ENCODE measurements at regions not wholly inside any gene's neighbourhood (a gene's known extent, or its start where the extent isn't known, plus 50 kb on each side); places are given as distances from the start of the nearest gene placed in this dataset.

GRCh38 chr9:13857521-13857920 lies 456.4 kb downstream of the NFIB start:
- Histone ChIP-seq H3K9ac (ENCODE audit: insufficient read depth, low read depth, low read length) (no peak overlapping the region), H3K36me3 (replicated peaks in 1 of 2; ENCODE audit: control insufficient read depth in 1 of 2, insufficient read depth in 2 of 2, low read length in 2 of 2) (no peaks in the 10 kb centered on the region), H3K4me3 (replicated peaks in 1 of 3; ENCODE audit: insufficient read depth in 1 of 3, low read depth in 2 of 3, low read length in 3 of 3) (no peak overlapping the region), H3K9me3 (ENCODE audit: low read length) (no peaks in the 10 kb centered on the region), H4K20me1 (ENCODE audit: insufficient read depth, low read length) (no peaks in the 10 kb centered on the region), H3K4me2 (ENCODE audit: low read depth, low read length) (no peak overlapping the region), H3K27ac (ENCODE audit: extremely low read length, insufficient read depth, low read length) (no peak overlapping the region), H3K4me1 (ENCODE audit: insufficient read depth, low read length) (no peaks in the 10 kb centered on the region), H3K27me3 (ENCODE audit: control insufficient read depth in 1 of 2, insufficient read depth in 2 of 2, low read length in 2 of 2) (no peaks in the 10 kb centered on the region), H2AFZ (ENCODE audit: low read length) (no peak overlapping the region), H3K79me2 (ENCODE audit: insufficient read depth, low read length) (no peaks in the 10 kb centered on the region)
- ChIA-PET POLR2A (no interaction called here), CTCF (ENCODE audit: low intra/inter-chr PET ratio, low total read pairs) (no interaction called here)
- in situ Hi-C loops (cut with HindIII; ENCODE audit: extremely low pct_ligation_motif_present, low pct_unique_long_range_greater_than_20kb): no loop called here
- intact Hi-C loops (cut with micrococcal nuclease; ENCODE audit: unreplicated experiment): no loop called here
- no peak for FAIRE-seq
- no TSS peak for BruUV-seq (replicated peaks)
- TF ChIP-seq, protein P1, sequence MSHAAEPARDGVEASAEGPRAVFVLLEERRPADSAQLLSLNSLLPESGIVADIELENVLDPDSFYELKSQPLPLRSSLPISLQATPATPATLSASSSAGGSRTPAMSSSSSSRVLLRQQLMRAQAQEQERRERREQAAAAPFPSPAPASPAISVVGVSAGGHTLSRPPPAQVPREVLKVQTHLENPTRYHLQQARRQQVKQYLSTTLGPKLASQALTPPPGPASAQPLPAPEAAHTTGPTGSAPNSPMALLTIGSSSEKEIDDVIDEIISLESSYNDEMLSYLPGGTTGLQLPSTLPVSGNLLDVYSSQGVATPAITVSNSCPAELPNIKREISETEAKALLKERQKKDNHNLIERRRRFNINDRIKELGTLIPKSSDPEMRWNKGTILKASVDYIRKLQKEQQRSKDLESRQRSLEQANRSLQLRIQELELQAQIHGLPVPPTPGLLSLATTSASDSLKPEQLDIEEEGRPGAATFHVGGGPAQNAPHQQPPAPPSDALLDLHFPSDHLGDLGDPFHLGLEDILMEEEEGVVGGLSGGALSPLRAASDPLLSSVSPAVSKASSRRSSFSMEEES (CRISPR knock-in tag; IDR thresholded peaks at IDR 0.05): no peak
- TF ChIP-seq ZNF749 (CRISPR knock-in tag; IDR thresholded peaks at IDR 0.05; ENCODE audit: borderline replicate concordance) (no peak), ZIK1 (CRISPR knock-in tag; IDR thresholded peaks at IDR 0.05; ENCODE audit: borderline replicate concordance, low read depth) (no peak), FOXA3 (CRISPR knock-in tag; IDR thresholded peaks at IDR 0.05) (no peak), REST (IDR thresholded peaks at IDR 0.05; ENCODE audit: borderline replicate concordance in 1 of 2, low read depth in 1 of 2, low read length in 2 of 2) (no peak)
- no peak for DNase-seq (ENCODE audit: low spot score)
- no peak for ATAC-seq
